Keratinocyte (primary cell): ENCODE measurements at regions not wholly inside any gene's neighbourhood (a gene's known extent, or its start where the extent isn't known, plus 50 kb on each side); places are given as distances from the start of the nearest gene placed in this dataset.

ENCODE experiments used
- DNase-seq: peaks from one replicate; pipeline ENCODE4 v3.0.0-alpha.2; 2011; ENCODE audit warnings: low read depth, missing footprints, low spot score
- FAIRE-seq: peaks from 2 replicates; lab custom pipeline; 2011; peaks lifted over from hg19 to GRCh38; lab: Jason Lieb, UNC
- H2AFZ ChIP-seq: 2 replicates; pipeline ENCODE4 v1.6.0; 2012; ENCODE audit warnings: low read length, control low read depth, inconsistent platforms; ENCODE audit not compliant: control insufficient read depth
- H3K27ac ChIP-seq: 2 replicates; pipeline ENCODE4 v1.5.1; 2011; ENCODE audit warnings: low read length; ENCODE audit not compliant: control insufficient read depth, insufficient read depth
- H3K27me3 ChIP-seq: 3 replicates; pipeline ENCODE4 v1.6.0; 2011; ENCODE audit warnings: low read length; ENCODE audit not compliant: control insufficient read depth, insufficient read depth; ENCODE audit errors: extremely low read depth
- H3K36me3 ChIP-seq, 2 experiments: 2 replicates in 1 of 2; 3 replicates in 1 of 2; pipeline ENCODE4 v1.5.1; 2011; ENCODE audit warnings: low read length in 2 of 2, mild to moderate bottlenecking in 1 of 2; ENCODE audit not compliant: control insufficient read depth in 2 of 2, insufficient read depth in 2 of 2; ENCODE audit errors: extremely low read depth in 1 of 2
- H3K4me1 ChIP-seq: 3 replicates; pipeline ENCODE4 v1.5.1; 2011; ENCODE audit warnings: low read length; ENCODE audit not compliant: control insufficient read depth, insufficient read depth; ENCODE audit errors: extremely low read depth
- H3K4me2 ChIP-seq: 3 replicates; pipeline ENCODE4 v1.6.0; 2011; ENCODE audit warnings: low read depth, low read length; ENCODE audit not compliant: control insufficient read depth, insufficient read depth; ENCODE audit errors: extremely low read depth
- H3K4me3 ChIP-seq, 3 experiments: fragments of 200-600 bp in 1 of 3; sonication (generic) in 1 of 3; 2 replicates in 2 of 3; 3 replicates in 1 of 3; pipeline ENCODE4 v1.5.1; 2011 to 2016; ENCODE audit warnings: low read length in 3 of 3, mild to moderate bottlenecking in 3 of 3, control low read depth in 2 of 3, inconsistent platforms in 1 of 3, low read depth in 1 of 3, mixed read lengths in 1 of 3, mixed run types in 1 of 3, moderate library complexity in 1 of 3; ENCODE audit not compliant: control insufficient read depth in 2 of 3, insufficient read depth in 2 of 3; ENCODE audit errors: extremely low read depth in 1 of 3
- H3K79me2 ChIP-seq: 2 replicates; pipeline ENCODE4 v1.6.0; 2012; ENCODE audit warnings: low read length; ENCODE audit not compliant: control insufficient read depth, insufficient read depth
- H3K9ac ChIP-seq: 3 replicates; pipeline ENCODE4 v1.6.0; 2011; ENCODE audit warnings: low read length; ENCODE audit not compliant: control insufficient read depth, insufficient read depth; ENCODE audit errors: extremely low read depth
- H3K9me1 ChIP-seq: 3 replicates; pipeline ENCODE4 v1.6.0; 2011; ENCODE audit warnings: low read length; ENCODE audit not compliant: control insufficient read depth, insufficient read depth; ENCODE audit errors: extremely low read depth
- H3K9me3 ChIP-seq: 2 replicates; pipeline ENCODE4 v1.5.1; 2012; ENCODE audit warnings: low read depth, low read length; ENCODE audit not compliant: control insufficient read depth
- H4K20me1 ChIP-seq: 3 replicates; pipeline ENCODE4 v1.6.0; 2011; ENCODE audit warnings: low read length; ENCODE audit not compliant: control insufficient read depth, insufficient read depth; ENCODE audit errors: extremely low read depth
- EZH2 ChIP-seq: IDR thresholded peaks from one replicate; pipeline ENCODE4 v1.6.1; 2012; ENCODE audit warnings: inconsistent platforms, mild to moderate bottlenecking, low read length, moderate library complexity
- dilution Hi-C: fragments of 300-500 bp; cut with MboI; formaldehyde crosslinking; loops from one replicate; pipeline ENCODE4 v1.7.0; 2020; ENCODE audit warnings: low sequenced_read_pairs; ENCODE audit not compliant: extremely low pct_ligation_motif_present
- TF ChIP-seq, protein P1 (sequence below), 3 experiments: IDR thresholded peaks in 1 of 3; conservative IDR thresholded peaks in 1 of 3; optimal IDR thresholded peaks in 1 of 3; 2 replicates in 2 of 3; 3 replicates in 1 of 3; pipeline versions ENCODE3 to v1.5.1; 2011; ENCODE audit warnings: low read length in 3 of 3, mild to moderate bottlenecking in 3 of 3, moderate library complexity in 2 of 3, control low read depth in 1 of 3, inconsistent platforms in 1 of 3; ENCODE audit not compliant: insufficient read depth in 2 of 3; ENCODE audit errors: extremely low read depth in 1 of 3

GRCh38 chr6:103404799-103405198 is 1454.9 kb downstream of the HACE1 start:
- no peak overlapping the region for H3K9ac ChIP-seq
- dilution Hi-C loops: no loop called here
- no peaks in the 10 kb centered on the region for H3K79me2 ChIP-seq
- H3K27me3 ChIP-seq: no peaks in the 10 kb centered on the region
- no peak overlapping the region for H3K27ac ChIP-seq
- H2AFZ ChIP-seq: no peak overlapping the region
- no peaks in the 10 kb centered on the region for H4K20me1 ChIP-seq
- H3K4me2 ChIP-seq: no peak overlapping the region
- H3K36me3 ChIP-seq: no peaks in the 10 kb centered on the region
- no peaks in the 10 kb centered on the region for H3K9me3 ChIP-seq
- no peak overlapping the region for H3K4me3 ChIP-seq
- no peak for FAIRE-seq
- H3K9me1 ChIP-seq: no peaks in the 10 kb centered on the region
- TF ChIP-seq EZH2: no peak
- TF ChIP-seq, protein P1, sequence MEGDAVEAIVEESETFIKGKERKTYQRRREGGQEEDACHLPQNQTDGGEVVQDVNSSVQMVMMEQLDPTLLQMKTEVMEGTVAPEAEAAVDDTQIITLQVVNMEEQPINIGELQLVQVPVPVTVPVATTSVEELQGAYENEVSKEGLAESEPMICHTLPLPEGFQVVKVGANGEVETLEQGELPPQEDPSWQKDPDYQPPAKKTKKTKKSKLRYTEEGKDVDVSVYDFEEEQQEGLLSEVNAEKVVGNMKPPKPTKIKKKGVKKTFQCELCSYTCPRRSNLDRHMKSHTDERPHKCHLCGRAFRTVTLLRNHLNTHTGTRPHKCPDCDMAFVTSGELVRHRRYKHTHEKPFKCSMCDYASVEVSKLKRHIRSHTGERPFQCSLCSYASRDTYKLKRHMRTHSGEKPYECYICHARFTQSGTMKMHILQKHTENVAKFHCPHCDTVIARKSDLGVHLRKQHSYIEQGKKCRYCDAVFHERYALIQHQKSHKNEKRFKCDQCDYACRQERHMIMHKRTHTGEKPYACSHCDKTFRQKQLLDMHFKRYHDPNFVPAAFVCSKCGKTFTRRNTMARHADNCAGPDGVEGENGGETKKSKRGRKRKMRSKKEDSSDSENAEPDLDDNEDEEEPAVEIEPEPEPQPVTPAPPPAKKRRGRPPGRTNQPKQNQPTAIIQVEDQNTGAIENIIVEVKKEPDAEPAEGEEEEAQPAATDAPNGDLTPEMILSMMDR (optimal IDR thresholded peaks at IDR 0.05 in 1 of 3, IDR thresholded peaks at IDR 0.05 in 1 of 3, conservative IDR thresholded peaks at IDR 0.05 in 1 of 3; ENCODE audit: extremely low read depth in 1 of 3, insufficient read depth in 2 of 3, low read length in 3 of 3): no peak
- no peak for DNase-seq
- no peaks in the 10 kb centered on the region for H3K4me1 ChIP-seq

GRCh38 chr6:103396768-103397167 is 1463.0 kb downstream of the HACE1 start:
- Histone ChIP-seq H3K9ac (no peak overlapping the region), H3K27ac (no peak overlapping the region), H3K9me3 (no peaks in the 10 kb centered on the region), H3K27me3 (no peaks in the 10 kb centered on the region), H4K20me1 (no peaks in the 10 kb centered on the region), H3K4me1 (no peaks in the 10 kb centered on the region), H3K79me2 (no peaks in the 10 kb centered on the region), H2AFZ (no peak overlapping the region), H3K4me2 (no peak overlapping the region), H3K4me3 (no peak overlapping the region), H3K36me3 (no peaks in the 10 kb centered on the region), H3K9me1 (no peaks in the 10 kb centered on the region)
- dilution Hi-C loops: no loop called here
- DNase-seq (no peak), FAIRE-seq (no peak)
- TF ChIP-seq, protein P1 (optimal IDR thresholded peaks at IDR 0.05 in 1 of 3, IDR thresholded peaks at IDR 0.05 in 1 of 3, conservative IDR thresholded peaks at IDR 0.05 in 1 of 3; ENCODE audit: extremely low read depth in 1 of 3, insufficient read depth in 2 of 3, low read length in 3 of 3): no peak
- TF ChIP-seq EZH2: no peak
